GM20000 (cell line): ENCODE measurements at regions not wholly inside any gene's neighbourhood (a gene's known extent, or its start where the extent isn't known, plus 50 kb on each side); places are given as distances from the start of the nearest gene placed in this dataset.
"Not testable (repeated sequence)": the region's sequence is repeated elsewhere in the genome, so short reads cannot be mapped to it uniquely, and the experiment has no call there.

ENCODE experiments used
- DNase-seq: peaks from one replicate; pipeline ENCODE4 v3.0.0; 2012; ENCODE audit warnings: low spot score
- TF ChIP-seq, protein P1 (sequence below): IDR thresholded peaks from 2 replicates; pipeline ENCODE4 v1.5.1; 2012; ENCODE audit warnings: mild to moderate bottlenecking, control low read depth; ENCODE audit errors: extremely low read depth, missing control alignments

DNA sequence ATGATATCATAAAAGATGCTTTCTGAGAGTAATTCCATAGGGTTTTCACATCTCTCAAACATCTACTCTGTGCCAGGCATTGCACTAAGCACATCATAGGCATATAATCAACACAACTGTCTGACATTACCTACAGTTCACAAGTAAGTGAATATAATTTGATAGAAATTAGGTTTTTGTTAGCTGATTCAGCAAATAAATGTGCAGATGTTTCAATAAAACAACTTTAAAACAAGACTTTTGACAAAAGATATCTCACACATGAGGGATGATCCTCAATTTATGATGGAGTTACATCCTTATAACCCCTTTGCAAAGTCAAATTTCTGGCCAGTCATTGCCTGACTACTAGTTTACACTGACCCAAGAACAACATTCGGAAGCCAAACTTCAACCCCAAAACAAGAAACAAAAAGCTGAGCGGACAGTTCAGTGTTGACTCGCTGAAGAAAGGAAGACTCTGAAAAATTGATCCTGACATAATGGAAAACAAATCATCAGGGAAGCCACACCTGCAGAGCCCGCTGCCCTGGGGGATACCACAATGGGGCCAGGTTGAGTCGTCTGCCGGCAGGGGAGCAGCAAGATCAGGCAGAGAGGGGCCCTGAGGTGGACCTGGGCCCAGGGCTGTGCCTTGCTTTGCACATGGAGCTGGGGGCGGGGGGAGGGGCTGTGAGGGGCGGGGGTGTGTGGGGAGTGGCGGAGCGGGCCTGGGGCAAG, 739.2 kb upstream of the GJE1 start:
- TF ChIP-seq, protein P1, sequence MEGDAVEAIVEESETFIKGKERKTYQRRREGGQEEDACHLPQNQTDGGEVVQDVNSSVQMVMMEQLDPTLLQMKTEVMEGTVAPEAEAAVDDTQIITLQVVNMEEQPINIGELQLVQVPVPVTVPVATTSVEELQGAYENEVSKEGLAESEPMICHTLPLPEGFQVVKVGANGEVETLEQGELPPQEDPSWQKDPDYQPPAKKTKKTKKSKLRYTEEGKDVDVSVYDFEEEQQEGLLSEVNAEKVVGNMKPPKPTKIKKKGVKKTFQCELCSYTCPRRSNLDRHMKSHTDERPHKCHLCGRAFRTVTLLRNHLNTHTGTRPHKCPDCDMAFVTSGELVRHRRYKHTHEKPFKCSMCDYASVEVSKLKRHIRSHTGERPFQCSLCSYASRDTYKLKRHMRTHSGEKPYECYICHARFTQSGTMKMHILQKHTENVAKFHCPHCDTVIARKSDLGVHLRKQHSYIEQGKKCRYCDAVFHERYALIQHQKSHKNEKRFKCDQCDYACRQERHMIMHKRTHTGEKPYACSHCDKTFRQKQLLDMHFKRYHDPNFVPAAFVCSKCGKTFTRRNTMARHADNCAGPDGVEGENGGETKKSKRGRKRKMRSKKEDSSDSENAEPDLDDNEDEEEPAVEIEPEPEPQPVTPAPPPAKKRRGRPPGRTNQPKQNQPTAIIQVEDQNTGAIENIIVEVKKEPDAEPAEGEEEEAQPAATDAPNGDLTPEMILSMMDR, result no peak
- no peak for DNase-seq

DNA sequence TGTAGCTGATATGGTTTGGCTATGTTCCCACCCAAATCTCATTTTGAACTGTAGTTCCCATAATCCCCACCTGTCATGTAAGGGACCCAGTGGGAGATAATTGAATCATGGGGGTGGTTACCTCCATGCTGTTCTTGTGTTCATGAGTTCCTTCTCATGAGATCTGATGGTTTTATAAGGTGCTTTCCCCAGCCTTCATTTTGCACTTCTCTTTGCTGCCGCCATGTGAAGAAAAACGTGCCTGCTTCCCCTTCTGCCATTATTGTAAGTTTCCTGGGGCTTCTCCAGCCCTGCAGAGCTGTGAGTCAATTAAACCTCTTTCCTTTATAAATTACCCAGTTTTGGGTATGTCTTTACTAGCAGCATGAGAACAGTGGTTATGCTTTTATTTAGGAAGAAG, 741.6 kb upstream of the GJE1 start:
- DNase-seq, result not testable (repeated sequence)

DNA sequence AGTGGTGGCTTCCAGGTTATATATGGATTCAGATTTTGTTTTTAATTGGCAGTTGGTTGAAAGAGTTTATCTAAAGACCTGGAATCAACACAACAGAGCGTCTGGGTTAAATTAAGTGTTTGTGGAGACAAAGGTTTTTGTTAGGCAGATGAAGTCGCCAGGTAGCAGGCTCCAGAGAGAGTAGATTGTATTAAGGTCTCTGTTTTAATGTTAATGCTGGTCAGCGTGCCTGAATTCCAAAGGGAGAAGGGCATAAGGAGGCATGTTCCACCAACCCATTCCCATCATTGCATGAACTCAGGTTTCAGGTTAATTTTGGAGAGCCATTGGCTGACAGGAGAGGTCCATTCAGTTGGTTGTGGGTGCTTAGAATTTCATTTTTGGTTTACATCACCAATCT, 744.1 kb upstream of the GJE1 start:
- TF ChIP-seq, protein P1, result no peak
- no peak for DNase-seq

DNA sequence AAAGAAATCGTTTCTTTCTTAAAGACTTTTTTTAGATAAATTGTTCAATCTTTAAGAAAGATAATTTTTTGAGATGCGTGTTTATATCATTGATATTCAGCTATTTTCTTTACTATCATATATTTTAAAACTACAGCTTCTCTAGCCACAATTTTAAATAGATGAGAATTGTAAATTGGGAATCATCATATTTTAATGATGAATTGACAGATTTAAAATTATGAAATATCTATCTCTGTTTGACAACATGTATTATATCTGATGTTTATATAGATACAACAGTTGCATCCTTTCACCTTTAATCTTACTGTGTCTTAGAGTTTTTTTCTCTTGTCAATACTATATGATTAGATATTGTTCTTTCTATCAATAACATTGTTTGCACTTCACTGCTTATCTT, 762.3 kb upstream of the GJE1 start:
- DNase-seq, result no peak
- TF ChIP-seq, protein P1, result no peak

DNA sequence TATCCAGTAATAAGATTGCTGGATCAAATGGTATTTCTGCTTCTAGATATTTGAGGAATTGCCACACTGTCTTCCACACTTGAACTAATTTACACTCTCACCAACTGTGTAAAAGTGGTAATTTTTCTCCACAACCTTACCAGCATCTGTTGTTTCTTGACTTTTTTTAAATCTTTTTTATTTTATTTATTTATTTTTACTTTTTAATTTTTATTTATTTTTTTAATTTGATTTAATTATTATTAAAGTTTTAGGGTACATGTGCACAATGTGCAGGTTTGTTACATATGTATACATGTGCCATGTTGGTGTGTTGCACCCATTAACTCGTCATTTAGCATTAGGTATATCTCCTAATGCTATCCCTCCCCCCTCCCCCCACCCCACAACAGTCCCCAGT, 765.9 kb upstream of the GJE1 start:
- DNase-seq, result not testable (repeated sequence)

DNA sequence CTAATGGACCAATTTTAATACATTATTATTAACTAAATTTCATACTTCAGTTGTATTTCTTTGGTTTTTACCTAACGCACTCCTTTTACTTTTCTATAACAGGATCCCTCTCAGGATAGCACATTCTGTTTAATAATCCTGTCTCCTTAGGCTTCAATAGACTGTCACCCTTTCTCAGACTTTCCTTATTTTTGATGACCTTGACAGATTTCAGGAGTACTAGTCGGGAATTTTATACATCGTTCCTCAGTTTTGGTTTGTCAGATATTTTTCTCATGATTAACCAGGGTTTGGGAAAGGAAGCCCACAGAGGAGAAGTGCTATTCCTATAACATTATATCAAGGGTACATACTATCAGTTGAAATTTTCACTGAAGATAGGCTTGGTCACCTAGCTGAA, 768.0 kb upstream of the GJE1 start:
- DNase-seq, result no peak
- TF ChIP-seq, protein P1, result no peak

DNA sequence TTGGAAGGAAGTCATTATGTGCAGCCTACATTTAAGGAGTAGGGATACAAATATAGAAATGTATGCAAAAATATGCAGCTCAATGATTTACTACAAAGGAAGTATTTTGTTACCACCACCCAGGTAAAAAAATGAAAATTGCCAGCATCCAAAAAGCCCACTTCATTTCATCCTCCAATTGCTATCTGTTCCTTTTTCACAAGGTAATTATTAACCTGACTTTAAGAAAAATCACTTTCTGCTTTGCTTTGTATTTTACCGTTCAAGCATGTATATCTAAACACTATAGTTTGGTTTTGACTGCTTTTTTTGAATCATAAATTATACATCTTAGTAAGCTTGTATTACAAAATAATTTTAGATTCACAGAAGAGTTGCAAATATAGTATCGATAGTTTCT, 768.5 kb upstream of the GJE1 start:
- DNase-seq, result no peak
- TF ChIP-seq, protein P1, result no peak

DNA sequence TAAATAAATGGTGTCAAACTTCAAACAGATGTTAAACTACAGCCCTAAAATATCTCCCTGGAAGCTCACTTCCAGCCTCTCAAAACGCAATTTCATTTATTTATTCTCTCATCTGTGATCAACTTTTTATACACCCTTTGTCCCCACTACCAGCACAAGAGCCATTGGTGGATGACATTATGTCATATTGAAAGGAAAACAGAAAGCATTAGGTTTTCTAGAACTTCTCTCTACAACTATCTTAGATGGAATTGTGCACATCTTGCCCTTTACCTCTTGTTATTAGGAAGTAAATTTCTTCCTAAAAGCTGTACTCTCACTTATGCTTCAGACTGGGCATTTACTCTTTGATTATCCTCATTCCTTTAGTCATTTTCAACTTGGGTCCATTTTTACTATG, 771.2 kb upstream of the GJE1 start:
- no peak for DNase-seq
- TF ChIP-seq, protein P1, result no peak
